ENCODE measurements at regions not wholly inside any gene's neighbourhood (a gene's known extent, or its start where the extent isn't known, plus 50 kb on each side); places are given as distances from the start of the nearest gene placed in this dataset.

DNA sequence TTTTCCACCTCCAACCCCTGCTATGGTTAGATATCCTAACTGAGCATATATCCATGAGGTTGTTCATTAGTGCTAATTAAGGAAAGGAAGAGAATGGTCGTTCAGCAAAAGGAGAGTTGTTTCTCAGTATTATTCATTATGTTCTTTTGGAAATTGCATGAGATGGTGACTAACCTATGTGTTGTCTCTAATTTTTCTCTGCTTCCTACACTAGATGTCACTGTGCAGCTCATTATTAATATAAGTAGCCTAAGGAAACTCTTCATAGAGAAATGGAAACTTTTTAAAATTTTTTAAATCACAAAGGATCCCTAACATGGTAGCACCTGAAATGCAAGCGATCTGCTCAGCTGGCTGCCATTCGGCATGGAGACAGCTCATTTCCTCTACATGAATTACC lies 67.7 kb upstream of the FAM9A start:
- TF ChIP-seq, protein P1, sequence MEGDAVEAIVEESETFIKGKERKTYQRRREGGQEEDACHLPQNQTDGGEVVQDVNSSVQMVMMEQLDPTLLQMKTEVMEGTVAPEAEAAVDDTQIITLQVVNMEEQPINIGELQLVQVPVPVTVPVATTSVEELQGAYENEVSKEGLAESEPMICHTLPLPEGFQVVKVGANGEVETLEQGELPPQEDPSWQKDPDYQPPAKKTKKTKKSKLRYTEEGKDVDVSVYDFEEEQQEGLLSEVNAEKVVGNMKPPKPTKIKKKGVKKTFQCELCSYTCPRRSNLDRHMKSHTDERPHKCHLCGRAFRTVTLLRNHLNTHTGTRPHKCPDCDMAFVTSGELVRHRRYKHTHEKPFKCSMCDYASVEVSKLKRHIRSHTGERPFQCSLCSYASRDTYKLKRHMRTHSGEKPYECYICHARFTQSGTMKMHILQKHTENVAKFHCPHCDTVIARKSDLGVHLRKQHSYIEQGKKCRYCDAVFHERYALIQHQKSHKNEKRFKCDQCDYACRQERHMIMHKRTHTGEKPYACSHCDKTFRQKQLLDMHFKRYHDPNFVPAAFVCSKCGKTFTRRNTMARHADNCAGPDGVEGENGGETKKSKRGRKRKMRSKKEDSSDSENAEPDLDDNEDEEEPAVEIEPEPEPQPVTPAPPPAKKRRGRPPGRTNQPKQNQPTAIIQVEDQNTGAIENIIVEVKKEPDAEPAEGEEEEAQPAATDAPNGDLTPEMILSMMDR (IDR thresholded peaks at IDR 0.05 in 8 of 11, conservative IDR thresholded peaks at IDR 0.05 in 3 of 11) = no peak
- TF ChIP-seq POLR2A (IDR thresholded peaks at IDR 0.05) = no peak
